SU-DHL-6 (cell line): ENCODE measurements at regions not wholly inside any gene's neighbourhood (a gene's known extent, or its start where the extent isn't known, plus 50 kb on each side); places are given as distances from the start of the nearest gene placed in this dataset.

Source experiments
- H2AFZ ChIP-seq: fragments of 200-600 bp; sonication (generic); 2 replicates; pipeline ENCODE4 v1.6.1; 2014; ENCODE audit warnings: low read depth, mild to moderate bottlenecking, moderate library complexity, mixed read lengths, antibody characterized with exemption, low read length; ENCODE audit not compliant: severe bottlenecking
- H3F3A ChIP-seq: fragments of 200-600 bp; shearing (Covaris generic); 2 replicates; pipeline ENCODE4 v1.6.0; 2016; ENCODE audit warnings: antibody characterized with exemption, mild to moderate bottlenecking; ENCODE audit not compliant: insufficient read depth
- H3K27ac ChIP-seq: fragments of 200-600 bp; sonication (generic); 2 replicates; pipeline ENCODE4 v1.5.1; 2016; ENCODE audit warnings: low read depth, mild to moderate bottlenecking, low read length, moderate library complexity, mixed read lengths
- H3K27me3 ChIP-seq: fragments of 200-600 bp; sonication (generic), shearing (Covaris generic); 2 replicates; pipeline ENCODE4 v1.6.0; 2014; ENCODE audit warnings: mild to moderate bottlenecking, low read length
- H3K36me3 ChIP-seq: fragments of 200-600 bp; sonication (generic); 2 replicates; pipeline ENCODE4 v1.6.1; 2014; ENCODE audit warnings: mild to moderate bottlenecking, low read length, mixed read lengths
- H3K4me2 ChIP-seq: fragments of 300-600, 200-600 bp; shearing (Covaris generic), sonication (generic); 2 replicates; pipeline ENCODE4 v1.6.0; 2014; ENCODE audit warnings: low read length, low read depth, mild to moderate bottlenecking; ENCODE audit not compliant: poor library complexity, severe bottlenecking
- H3K4me3 ChIP-seq: fragments of 200-600 bp; sonication (generic); 2 replicates; pipeline ENCODE4 v1.5.1; 2014; ENCODE audit warnings: antibody characterized with exemption, low read length, mild to moderate bottlenecking, mixed read lengths; ENCODE audit not compliant: insufficient read depth, poor library complexity, severe bottlenecking
- H3K79me2 ChIP-seq: fragments of 200-600 bp; sonication (generic); 2 replicates; pipeline ENCODE4 v1.6.1; 2014; ENCODE audit warnings: mild to moderate bottlenecking, low read length, moderate library complexity; ENCODE audit not compliant: insufficient read depth
- H3K9ac ChIP-seq: fragments of 200-600 bp; sonication (generic); 2 replicates; pipeline ENCODE4 v1.7.0; 2014; ENCODE audit warnings: mild to moderate bottlenecking, low read length
- H3K9me2 ChIP-seq: fragments of 200-600 bp; sonication (generic); replicated peaks from 2 replicates; pipeline ENCODE4 v1.6.1; 2014; ENCODE audit warnings: low read length; ENCODE audit not compliant: insufficient read depth
- H3K9me3 ChIP-seq: fragments of 200-600 bp; sonication (generic); 2 replicates; pipeline ENCODE4 v1.6.1; 2014; ENCODE audit warnings: low read length, mixed read lengths; ENCODE audit not compliant: insufficient read depth
- H4K20me1 ChIP-seq: fragments of 200-600 bp; sonication (generic); 2 replicates; pipeline ENCODE4 v1.6.1; 2014; ENCODE audit warnings: low read depth, mild to moderate bottlenecking, antibody characterized with exemption, low read length, moderate library complexity, mixed read lengths
- CTCF ChIP-seq: fragments of 200-600 bp; sonication (generic); IDR thresholded peaks from one replicate; pipeline ENCODE4 v1.5.1; 2017; ENCODE audit warnings: antibody characterized with exemption, mild to moderate bottlenecking, low read length, moderate library complexity; ENCODE audit not compliant: insufficient read depth, poor library complexity, severe bottlenecking
- EZH2phosphoT487 ChIP-seq: fragments of 200-600 bp; sonication (generic), shearing (Covaris generic); conservative IDR thresholded peaks from 2 replicates; pipeline ENCODE4 v1.6.1; 2018; ENCODE audit warnings: mild to moderate bottlenecking, antibody characterized with exemption, low read length, moderate library complexity, mixed read lengths

- Histone ChIP-seq H3K4me3 (no peak overlapping the region), H3K9me2 (no peaks in the 10 kb centered on the region), H3K4me2 (no peak overlapping the region), H3K27me3 (no peaks in the 10 kb centered on the region), H3K27ac (no peak overlapping the region), H4K20me1 (no peaks in the 10 kb centered on the region), H3F3A (no peaks in the 10 kb centered on the region), H3K9me3 (no peaks in the 10 kb centered on the region), H3K36me3 (no peaks in the 10 kb centered on the region), H2AFZ (no peak overlapping the region), H3K9ac (no peak overlapping the region), H3K79me2 (no peaks in the 10 kb centered on the region)
- TF ChIP-seq EZH2phosphoT487: no peak
- TF ChIP-seq CTCF: no peak
Observed at GRCh38 chr6:144918073-144918472, 632.9 kb downstream of the UTRN start.

GRCh38 chr6:144919560-144919959, 634.4 kb downstream of the UTRN start:
- Histone ChIP-seq H3K79me2 (no peaks in the 10 kb centered on the region), H3F3A (no peaks in the 10 kb centered on the region), H3K36me3 (no peaks in the 10 kb centered on the region), H3K9me2 (no peaks in the 10 kb centered on the region), H3K27me3 (no peaks in the 10 kb centered on the region), H3K9me3 (no peaks in the 10 kb centered on the region), H4K20me1 (no peaks in the 10 kb centered on the region), H3K4me2 (no peak overlapping the region), H3K27ac (no peak overlapping the region), H2AFZ (no peak overlapping the region), H3K4me3 (no peak overlapping the region), H3K9ac (no peak overlapping the region)
- no peak for TF ChIP-seq CTCF
- no peak for TF ChIP-seq EZH2phosphoT487

GRCh38 chr6:144920391-144920961, 635.3 kb downstream of the UTRN start:
- Histone ChIP-seq H3K4me2 (no peak overlapping the region), H3K9me2 (no peaks in the 10 kb centered on the region), H2AFZ (no peak overlapping the region), H3K9me3 (no peaks in the 10 kb centered on the region), H3K79me2 (no peaks in the 10 kb centered on the region), H3K27ac (no peak overlapping the region), H3F3A (no peaks in the 10 kb centered on the region), H4K20me1 (no peaks in the 10 kb centered on the region), H3K9ac (no peak overlapping the region), H3K36me3 (no peaks in the 10 kb centered on the region), H3K4me3 (no peak overlapping the region), H3K27me3 (no peaks in the 10 kb centered on the region)
- no peak for TF ChIP-seq EZH2phosphoT487
- TF ChIP-seq CTCF: no peak
